Neural progenitor cell (in vitro differentiated cells): ENCODE measurements at regions not wholly inside any gene's neighbourhood (a gene's known extent, or its start where the extent isn't known, plus 50 kb on each side); places are given as distances from the start of the nearest gene placed in this dataset.

Source experiments
- EZH2 ChIP-seq: fragments of 200-600 bp; sonication (generic); IDR thresholded peaks from 2 replicates; pipeline ENCODE4 v1.6.1; 2017; ENCODE audit warnings: antibody characterized with exemption, mild to moderate bottlenecking, moderate library complexity
- TF ChIP-seq, protein P1 (sequence below): fragments of 200-600 bp; sonication (generic); IDR thresholded peaks from 2 replicates; pipeline ENCODE4 v1.5.1; 2017; ENCODE audit warnings: antibody characterized with exemption, mild to moderate bottlenecking

DNA sequence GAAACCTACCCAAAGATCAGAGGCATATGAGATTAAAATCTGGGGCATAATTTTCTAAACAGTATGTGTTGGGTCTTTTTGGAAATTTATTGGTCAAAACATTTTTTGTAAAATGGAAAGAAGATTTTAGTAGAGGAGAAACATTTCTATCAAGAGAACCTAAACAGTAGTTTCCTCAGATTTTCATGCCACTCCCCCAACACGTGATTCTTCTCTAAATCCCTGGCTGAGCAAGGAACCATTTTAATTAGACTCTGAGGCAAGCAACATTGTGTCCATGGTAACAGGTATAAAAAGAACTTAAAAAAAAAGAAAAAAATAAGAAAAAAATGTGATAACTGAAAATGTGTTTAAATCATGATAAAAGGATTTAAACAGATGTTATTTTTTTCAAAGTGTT is 1105.2 kb upstream of the ZEB2 start:
- TF ChIP-seq, protein P1, sequence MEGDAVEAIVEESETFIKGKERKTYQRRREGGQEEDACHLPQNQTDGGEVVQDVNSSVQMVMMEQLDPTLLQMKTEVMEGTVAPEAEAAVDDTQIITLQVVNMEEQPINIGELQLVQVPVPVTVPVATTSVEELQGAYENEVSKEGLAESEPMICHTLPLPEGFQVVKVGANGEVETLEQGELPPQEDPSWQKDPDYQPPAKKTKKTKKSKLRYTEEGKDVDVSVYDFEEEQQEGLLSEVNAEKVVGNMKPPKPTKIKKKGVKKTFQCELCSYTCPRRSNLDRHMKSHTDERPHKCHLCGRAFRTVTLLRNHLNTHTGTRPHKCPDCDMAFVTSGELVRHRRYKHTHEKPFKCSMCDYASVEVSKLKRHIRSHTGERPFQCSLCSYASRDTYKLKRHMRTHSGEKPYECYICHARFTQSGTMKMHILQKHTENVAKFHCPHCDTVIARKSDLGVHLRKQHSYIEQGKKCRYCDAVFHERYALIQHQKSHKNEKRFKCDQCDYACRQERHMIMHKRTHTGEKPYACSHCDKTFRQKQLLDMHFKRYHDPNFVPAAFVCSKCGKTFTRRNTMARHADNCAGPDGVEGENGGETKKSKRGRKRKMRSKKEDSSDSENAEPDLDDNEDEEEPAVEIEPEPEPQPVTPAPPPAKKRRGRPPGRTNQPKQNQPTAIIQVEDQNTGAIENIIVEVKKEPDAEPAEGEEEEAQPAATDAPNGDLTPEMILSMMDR: no peak
- TF ChIP-seq EZH2: no peak
